SKM-1 treated with dmso at 0.1 percent for 144 hours (cell line): ENCODE measurements at regions not wholly inside any gene's neighbourhood (a gene's known extent, or its start where the extent isn't known, plus 50 kb on each side); places are given as distances from the start of the nearest gene placed in this dataset.
"Not testable (repeated sequence)": the region's sequence is repeated elsewhere in the genome, so short reads cannot be mapped to it uniquely, and the experiment has no call there.

Source experiments
- DNase-seq: peaks from one replicate; lab custom pipeline; 2025; ENCODE audit not compliant: unreplicated experiment; lab: John Stamatoyannopoulos, UW

DNA sequence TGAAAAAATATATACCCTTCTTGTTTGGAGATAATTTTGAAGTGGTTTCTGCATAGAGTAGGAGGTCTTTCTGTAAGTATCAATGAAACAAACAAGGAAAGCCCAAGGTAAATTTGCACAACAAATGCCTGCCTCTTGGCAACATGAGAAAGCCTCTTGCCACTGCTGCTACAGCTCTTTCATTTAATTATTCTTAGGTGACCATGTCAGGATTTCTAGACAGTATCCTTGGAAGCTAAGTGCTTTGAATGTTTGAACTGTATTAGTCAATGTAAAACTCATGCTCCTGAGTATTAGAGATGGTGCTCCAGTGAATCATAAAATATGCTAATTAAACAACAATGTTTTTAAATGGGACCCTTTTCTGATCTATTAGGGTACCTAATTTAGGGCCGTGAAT, 81.2 kb upstream of the ITGB1 start:
- DNase-seq, result no peak

DNA sequence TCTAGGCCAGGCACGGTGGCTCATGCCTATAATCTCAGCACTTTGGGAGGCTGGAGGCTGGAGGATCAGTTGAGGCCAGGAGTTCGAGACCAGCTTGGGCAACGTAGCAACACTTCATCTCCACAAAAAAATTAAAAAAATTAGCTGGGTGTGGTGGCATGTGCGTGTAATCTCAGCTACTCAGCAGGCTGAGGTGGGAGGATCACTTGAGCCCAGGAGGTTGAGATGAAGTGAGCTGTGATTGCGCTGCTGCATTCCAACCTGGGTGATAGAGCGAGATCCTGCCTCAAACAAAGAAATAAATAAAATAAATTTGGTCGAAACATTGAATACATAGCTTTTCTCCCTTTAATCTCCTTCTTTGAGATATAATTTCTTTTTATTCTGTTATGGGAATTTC, 80.6 kb upstream of the ITGB1 start:
- DNase-seq, result no peak

DNA sequence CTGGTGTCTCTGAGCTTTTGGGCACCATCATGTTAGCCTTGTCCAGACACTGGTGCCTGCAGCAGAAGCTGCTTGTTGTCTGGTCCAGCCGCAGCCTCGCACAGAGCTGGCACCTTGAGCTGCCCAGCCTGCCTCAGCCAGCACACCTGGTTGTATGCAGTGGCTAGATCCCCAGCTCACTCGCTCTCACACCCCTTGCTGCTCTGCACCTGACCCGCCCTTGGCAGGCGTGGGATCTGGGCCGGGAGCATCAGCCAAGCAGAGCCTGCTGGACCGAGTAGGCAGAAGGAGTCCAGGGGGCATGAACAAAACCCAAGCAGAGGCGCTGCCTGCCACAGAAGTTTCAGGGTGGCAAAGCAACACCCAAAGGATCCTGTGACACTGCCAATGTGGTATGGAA, 79.7 kb upstream of the ITGB1 start:
- no peak for DNase-seq

DNA sequence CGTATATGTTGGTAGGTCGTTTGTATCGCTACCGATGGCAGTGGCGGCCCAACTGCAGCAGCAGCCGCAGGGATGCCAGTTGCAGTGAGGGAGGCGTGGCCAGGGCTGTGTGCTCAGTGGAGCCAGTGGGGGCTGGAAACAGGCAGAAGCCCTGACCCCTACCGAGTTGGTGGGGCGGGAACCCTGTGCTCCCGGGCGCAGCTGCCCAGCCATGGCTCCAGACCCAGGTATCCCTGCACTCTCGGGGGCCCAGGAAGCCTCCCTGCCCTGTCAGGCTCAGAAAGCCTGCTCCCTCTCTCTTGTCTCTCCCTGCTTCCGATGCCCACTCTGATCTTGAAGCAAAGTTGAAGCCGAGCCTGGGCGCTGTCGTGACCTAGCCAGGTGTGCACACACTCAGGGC, 78.6 kb upstream of the ITGB1 start:
- DNase-seq, result no peak

GRCh38 chr10:33035411-33035810, 77.4 kb upstream of the ITGB1 start:
- no peak for DNase-seq

- DNase-seq, result no peak
Measured at GRCh38 chr10:33034931-33035330, 76.9 kb upstream of the ITGB1 start.

DNA sequence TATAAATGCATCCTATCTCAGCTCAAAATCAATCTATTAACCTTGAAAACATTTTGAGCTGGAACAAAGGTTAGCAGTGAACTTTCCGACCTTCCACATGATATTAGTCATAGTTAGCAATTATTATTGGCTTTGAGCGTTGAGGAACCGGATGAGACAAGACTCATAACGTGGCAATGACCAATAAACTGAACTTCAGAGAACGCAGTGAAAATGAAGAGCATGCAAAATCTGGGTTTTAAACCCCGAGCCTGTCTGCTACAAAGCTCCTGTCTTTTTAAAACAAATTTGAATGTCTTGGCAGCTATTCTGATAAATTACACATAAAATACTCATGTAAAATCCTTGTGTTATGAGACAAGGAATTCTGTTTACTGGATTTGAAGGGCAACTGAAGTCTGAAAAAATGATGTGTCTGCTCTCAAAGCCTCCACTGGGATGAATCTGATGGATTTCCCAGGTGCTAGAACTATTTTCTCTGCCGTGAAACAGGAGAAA, 74.7 kb upstream of the ITGB1 start:
- DNase-seq, result no peak

DNA sequence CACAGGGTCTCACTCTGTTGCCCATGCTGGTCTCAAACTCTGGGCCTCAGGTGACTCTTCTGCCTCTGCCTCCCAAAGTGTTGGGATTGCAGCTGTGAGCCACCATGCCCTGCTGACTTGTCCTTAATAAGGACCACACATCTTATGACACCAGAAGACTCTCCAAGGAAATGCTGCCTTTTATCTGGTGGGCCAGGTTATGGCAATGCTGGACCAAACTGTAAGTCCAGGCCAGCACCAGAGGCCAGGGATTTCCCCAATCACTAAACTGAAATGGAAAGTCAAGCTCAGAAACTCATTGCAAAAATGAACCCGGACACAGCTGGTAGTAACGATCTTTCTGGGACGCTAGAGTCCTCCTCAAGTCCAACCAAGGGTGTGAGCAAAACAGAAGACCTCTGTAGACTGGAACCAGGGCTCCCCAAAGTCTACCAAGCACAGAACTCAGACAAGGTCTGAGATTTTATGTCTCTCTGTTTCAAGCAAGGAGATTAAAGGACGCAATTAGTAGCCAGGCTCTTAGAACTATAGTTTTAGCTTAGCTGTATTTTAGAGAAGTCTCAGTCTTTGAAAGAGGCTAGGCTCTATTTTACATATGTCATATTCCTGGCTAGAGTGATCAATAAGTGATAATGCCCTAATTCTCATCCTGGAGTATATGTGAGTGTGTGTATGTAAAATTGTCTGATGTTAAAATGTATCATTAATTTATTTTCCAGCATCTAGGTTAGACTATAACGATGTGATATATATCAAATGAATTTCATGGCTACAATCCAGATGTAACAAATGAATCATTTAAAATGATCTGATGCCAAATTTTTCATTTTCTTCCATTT, 74.0 kb upstream of the ITGB1 start:
- DNase-seq, result no peak

DNA sequence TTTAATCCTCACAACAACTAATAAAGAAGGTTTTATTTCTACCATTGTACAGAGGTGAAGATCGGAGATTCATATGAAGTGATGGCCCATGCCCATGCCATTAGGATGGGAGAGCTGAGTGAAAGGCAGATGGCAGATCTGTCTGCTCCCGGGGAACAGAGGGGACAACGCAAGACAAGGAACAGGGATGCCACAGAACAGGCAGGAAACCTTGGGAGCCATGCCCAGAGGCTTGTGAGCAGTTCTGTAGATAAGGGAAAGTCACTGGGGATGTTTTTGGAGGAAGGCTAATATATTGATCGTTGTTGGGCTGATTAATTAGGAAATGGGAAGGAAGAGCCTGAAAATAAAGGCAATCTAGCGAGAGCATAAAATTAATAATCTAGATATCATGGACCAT, 73.1 kb upstream of the ITGB1 start:
- DNase-seq, result no peak

DNA sequence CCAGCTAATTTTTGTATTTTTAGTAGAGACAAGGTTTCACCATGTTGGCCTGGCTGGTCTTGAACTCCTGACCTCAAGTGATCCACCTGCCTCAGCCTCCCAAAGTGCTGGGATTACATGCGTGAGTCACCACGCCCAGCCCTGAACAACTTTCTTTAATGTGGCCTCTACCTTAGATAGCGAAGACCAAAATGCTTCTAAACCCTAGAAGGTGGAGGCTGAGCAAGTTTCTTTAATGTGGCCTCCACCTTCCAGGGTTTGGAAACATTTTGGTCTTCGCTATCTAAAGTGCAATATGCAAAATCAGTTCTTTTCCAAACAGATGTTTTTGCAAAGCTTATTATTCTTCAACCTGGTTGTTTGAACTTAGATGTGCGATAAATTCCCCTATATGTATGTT, 70.5 kb upstream of the ITGB1 start:
- DNase-seq, result not testable (repeated sequence)

DNA sequence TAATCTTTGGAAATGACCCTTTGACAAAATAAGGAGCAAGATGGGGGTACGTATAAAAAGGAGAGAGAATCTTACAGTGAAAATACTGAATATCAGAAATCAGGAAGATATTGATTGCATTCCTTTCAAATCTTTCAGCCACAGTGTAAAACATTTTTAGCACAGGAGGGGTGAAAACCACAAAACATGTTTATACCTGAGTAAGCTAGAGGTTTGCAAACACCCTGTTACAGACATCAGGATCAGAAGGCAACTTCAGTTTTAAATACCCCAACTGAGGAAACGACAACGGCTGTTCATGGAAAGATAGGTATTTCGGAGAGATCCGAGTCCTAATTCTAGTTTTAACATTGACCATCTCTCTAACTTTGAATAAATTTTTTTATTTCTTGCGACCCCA, 69.1 kb upstream of the ITGB1 start:
- no peak for DNase-seq

- DNase-seq, result no peak
Measured at GRCh38 chr10:33026422-33026821, 68.4 kb upstream of the ITGB1 start.

- no peak for DNase-seq
Measured at GRCh38 chr10:33025910-33026309, 67.9 kb upstream of the ITGB1 start.

DNA sequence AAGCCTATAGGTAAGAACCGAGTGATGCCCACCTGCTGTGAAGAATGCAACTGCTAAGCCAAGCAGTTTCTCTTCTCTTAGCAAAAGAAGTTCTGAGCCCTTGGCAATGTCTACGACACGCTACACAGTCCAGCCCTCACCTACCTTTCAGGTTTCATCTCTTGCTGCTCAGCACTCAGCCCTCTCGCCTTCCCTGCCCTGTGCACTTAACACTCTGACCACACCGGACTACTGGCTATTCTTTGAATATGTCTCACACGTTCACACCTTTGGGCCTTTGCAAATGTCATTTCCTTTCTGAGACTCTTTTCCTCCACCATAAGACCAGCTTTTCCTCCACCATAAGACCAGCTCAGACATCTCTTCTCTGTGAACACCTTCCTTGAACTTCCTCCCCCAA, 67.0 kb upstream of the ITGB1 start:
- no peak for DNase-seq

- DNase-seq, result no peak
Measured at GRCh38 chr10:33022691-33023090, 64.7 kb upstream of the ITGB1 start.

DNA sequence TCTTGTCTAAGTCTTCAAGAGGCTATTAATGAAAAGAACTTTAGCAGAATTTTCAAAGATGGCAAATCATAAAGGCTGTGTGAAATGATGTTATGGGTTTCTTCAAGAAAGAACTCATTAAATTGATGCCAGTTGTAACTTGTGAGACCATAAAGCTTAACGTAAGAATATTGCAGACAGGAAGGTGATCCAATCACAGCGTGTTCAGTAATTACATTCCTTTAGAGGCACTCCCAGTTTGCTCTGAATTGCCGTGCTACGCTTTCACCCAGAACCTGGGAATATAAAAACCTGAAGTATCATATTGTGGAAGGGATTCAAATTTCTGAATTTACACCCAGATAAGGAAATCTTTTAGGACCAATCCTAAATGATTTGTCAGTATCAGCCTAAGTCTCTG, 64.1 kb upstream of the ITGB1 start:
- no peak for DNase-seq

DNA sequence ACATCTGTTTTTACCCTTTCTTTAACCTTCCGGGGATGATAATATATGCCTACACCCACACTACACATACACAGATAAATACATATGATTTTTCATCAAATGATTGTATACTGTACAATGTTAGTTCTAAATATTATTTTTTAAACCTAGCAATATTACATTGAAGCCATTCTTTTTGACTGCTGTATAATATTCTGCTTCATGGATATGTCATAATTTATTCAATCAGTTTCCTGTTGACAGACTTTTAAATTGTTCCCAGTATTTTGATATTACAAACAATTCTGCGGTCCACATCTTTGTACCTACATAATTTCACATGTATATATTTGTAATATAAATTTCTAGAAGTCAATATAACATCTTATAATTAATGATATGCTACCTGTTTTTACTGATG, 59.0 kb upstream of the ITGB1 start:
- DNase-seq, result no peak

- DNase-seq, result no peak
Measured at GRCh38 chr10:33015761-33016547, 57.9 kb upstream of the ITGB1 start.

DNA sequence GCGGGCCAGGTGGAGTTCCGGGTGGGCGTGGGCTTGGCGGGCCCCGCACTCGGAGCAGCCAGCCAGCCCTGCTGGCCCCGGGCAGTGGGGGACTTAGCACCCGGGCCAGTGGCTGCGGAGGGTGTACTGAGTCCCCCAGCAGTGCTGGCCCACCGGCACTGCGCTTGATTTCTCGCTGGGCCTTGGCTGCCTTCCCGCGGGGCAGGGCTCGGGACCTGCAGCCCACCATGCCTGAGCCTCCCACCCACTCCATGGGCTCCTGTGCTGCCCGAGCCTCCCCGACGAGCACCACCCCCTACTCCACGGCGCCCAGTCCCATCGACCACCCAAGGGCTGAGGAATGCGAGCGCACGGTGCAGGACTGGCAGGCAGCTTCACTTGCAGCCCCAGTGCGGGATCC, 55.3 kb upstream of the ITGB1 start:
- not testable (repeated sequence) for DNase-seq

DNA sequence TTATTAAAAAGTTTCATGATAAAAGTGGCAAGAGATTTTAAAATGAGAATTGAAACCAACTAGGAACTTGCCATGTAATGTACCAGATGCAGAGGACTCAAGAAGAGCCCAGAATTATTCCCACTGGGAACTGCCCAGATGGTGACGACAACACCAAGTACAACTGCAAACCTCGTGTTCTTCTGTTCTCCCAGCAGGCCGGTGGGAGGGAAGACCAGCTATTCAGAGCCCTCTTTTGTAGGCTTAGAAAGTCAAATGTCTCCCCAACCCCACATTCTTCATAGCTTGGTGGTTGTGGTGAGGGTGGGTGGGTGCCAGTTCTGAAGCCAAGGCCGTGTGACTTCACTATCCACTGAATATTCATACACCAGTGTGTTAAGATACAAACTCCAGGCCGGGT, 54.3 kb upstream of the ITGB1 start:
- DNase-seq, result no peak

GRCh38 chr10:33010132-33011037, 52.4 kb upstream of the ITGB1 start:
- no peak for DNase-seq
